H7 (cell line): ENCODE measurements at regions not wholly inside any gene's neighbourhood (a gene's known extent, or its start where the extent isn't known, plus 50 kb on each side); places are given as distances from the start of the nearest gene placed in this dataset.

ENCODE experiments used
- DNase-seq: peaks from one replicate; pipeline ENCODE4 v3.0.0; 2012
- H3K27me3 ChIP-seq: 2 replicates; pipeline ENCODE4 v1.6.0; 2011; ENCODE audit warnings: mild to moderate bottlenecking, low read length; ENCODE audit not compliant: control insufficient read depth, insufficient read depth
- H3K36me3 ChIP-seq: replicated peaks from 2 replicates; pipeline ENCODE4 v1.5.1; 2011; ENCODE audit warnings: low read length; ENCODE audit not compliant: control insufficient read depth, insufficient read depth
- H3K4me3 ChIP-seq: 2 replicates; pipeline ENCODE4 v1.5.1; 2011; ENCODE audit warnings: low read depth, mild to moderate bottlenecking, control low read depth, low read length, moderate library complexity; ENCODE audit not compliant: insufficient read depth

DNA sequence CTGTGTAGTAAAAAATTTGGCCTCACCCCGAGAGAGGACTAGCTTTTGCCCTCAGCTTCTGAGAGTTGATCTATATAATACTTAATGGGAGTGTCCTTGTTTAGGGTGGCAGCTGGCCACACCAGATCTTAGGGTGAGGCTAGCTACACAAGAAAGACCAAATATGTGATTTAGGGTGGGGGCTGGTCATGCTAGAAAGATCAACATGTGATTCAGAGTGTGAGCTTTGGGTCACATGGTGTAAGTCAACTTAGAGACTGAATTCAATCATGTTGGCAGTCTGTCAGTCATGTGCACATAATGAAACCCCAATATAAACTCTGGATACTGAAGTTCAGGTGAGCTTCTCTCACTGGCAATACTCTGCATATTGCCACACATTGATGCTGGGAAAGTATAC, 120.7 kb upstream of the DAZL start:
- DNase-seq, result no peak
- Histone ChIP-seq H3K4me3 (no peak overlapping the region), H3K36me3 (no peaks in the 10 kb centered on the region), H3K27me3 (no peaks in the 10 kb centered on the region)

DNA sequence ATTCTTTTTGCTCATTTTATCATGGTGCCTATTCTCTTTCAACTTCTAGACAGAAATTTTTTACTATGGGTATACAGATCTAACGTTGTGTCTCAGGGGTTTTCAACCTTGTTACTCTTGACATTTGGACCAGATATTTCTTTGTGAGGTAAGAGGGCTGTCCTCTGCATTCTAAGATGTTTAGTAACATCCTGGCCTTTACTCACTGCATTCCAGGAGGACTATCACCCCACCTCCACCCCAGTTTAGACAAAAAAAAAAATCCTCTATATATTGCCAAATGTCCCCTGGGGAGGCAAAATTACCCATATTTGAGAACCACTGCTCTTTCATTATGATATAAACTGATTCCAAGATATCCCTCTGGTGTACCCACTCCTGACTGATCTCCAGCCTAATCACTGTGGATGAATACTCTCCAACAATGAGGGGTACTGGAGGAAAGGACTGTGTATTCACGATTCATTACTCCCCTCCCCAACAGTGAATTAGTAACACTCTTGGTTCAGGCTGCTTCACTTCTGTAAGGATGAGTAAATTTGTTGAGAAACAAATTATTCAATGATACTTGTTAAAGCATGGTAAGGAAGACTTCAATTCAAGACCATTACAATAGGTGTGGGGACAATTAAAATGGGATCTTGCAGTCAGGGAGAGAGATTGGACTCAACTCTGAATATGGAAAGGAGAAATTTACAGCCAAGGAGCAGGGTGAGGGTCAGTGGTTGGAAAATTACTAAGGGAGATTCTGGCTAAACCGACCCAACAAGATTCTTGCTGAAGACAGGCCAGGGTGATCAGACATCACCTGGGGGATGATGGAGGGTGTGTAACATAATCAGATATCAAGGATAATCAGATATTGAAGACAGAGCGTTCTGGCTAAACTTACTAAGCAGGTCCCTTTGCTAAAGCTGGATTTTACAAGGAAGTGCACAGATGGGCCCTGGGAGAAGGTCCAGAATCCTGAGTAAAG, 123.8 kb upstream of the DAZL start:
- Histone ChIP-seq H3K4me3 (no peak overlapping the region), H3K36me3 (no peaks in the 10 kb centered on the region), H3K27me3 (no peaks in the 10 kb centered on the region)
- DNase-seq, result no peak

DNA sequence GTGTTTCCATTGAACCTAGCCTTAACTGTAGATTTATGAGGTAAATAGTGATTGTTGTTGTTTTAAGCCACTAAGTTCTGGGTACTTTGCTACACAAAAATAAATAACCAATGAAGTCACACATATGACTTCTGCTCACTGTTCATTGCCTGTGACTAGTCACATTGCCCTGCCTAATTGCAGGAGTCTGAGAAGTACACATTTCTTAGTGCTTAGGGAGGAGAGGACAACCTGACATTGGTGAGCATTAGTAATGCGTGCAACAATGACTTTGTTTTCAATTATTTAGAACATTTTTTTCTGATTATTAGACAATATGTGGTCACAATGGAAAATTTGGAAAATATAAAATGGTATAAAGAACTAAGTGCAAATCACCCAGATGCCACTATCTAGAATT, 133.2 kb upstream of the DAZL start:
- Histone ChIP-seq H3K4me3 (no peak overlapping the region), H3K27me3 (no peaks in the 10 kb centered on the region), H3K36me3 (no peaks in the 10 kb centered on the region; the same call in 1 of the 2 replicates)
- no peak for DNase-seq

DNA sequence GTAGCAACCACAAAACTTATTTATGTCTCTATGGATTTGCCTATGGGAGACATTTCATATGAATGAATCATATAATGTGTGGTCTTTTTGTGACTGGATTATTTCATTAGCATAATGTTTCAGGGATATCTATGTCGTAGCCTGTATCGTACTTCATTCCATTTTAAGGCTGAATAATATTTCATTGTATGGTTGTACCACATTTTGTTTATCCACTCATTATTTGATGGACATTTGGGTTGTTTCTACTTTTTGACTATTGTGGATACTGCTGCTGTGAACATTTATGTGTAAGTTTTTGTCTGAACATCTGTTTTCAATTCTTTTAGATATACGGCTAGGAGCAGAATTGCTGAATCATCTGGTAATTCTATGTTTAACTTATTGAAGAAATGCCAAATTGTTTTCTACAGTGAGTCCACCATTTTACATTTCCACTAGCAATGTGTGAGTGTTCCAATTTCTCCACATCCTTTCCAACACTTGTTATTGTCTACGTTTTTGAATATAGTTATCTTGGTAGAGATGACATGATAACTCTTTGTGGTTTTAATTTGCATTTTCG, 134.4 kb upstream of the DAZL start:
- Histone ChIP-seq H3K4me3 (no peak overlapping the region), H3K27me3 (no peaks in the 10 kb centered on the region), H3K36me3 (no peaks in the 10 kb centered on the region; the same call in 1 of the 2 replicates)
- DNase-seq, result no peak

DNA sequence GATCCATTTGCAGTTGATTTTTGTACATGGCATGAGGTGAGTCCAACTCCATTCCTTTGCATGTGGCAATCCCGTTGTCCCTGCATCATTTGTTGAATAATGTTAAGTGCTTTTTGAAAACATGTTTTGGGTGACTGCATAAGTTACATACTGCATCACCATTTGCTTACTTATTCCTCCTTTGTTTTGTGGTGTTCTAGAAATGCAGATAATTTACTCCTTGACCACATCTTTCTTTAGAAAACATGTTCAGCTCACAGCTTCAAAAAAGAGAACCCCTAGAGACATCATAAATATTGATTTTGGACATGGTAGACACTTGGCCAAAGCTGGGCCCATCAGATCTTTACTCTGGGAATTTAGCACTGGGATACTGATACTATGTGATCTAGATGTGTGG, 135.3 kb upstream of the DAZL start:
- no peak overlapping the region for H3K4me3 ChIP-seq
- H3K27me3 ChIP-seq, result no peaks in the 10 kb centered on the region
- DNase-seq, result no peak
- H3K36me3 ChIP-seq, result no peaks in the 10 kb centered on the region; the same call in 1 of the 2 replicates

DNA sequence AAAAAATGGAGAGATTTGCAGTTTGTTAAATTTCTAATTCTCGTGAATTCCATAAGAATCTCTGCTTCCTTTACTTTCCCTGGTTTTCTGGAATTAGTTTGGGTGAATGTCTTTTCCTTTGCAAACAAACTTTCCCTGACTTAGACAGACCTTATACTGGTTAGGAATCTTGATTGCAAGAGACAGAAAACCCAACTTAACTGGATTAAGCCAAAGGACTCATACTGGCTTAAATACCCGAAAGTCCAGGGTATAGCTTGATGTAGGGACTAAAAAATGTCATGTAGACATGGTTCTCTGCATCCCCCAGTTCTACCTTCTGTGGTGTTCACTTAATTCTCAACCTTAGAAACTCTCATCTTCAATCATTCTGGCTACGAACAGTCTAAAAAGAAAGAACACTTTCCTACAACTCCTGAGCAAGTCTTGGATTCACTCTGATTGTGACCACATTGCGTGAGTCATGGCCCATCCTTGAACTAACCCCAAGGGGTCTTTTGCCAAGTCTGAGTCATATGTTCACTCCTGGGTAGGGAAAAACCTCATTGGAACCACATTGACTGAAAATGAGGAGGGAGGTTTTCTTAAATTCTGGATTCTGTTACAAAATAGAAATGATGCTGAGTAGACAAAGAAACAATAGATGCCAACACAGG, 136.0 kb upstream of the DAZL start:
- Histone ChIP-seq H3K27me3 (no peaks in the 10 kb centered on the region), H3K4me3 (no peak overlapping the region), H3K36me3 (no peaks in the 10 kb centered on the region; the same call in 1 of the 2 replicates)
- no peak for DNase-seq

DNA sequence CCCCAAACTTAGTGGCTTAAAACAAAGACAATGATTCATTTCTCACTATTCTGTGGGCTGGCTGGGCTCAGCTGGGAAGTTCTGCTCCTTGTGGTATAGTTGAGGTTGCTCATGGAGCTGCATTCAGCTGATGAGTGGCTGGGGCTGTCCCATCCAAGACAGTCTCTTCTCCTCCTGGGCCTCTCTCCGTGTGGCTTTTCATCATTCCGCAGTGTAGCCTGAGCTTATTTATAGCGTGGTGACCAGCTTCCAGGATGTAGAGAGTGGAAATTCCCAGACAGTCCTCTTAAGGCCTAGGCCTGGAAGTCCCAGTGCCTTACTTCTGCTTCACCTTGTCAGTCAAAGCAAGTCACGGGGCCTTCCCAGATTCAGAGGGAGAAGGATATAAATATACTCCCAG, 136.7 kb upstream of the DAZL start:
- Histone ChIP-seq H3K4me3 (no peak overlapping the region), H3K27me3 (no peaks in the 10 kb centered on the region), H3K36me3 (no peaks in the 10 kb centered on the region; the same call in 1 of the 2 replicates)
- DNase-seq, result no peak

DNA sequence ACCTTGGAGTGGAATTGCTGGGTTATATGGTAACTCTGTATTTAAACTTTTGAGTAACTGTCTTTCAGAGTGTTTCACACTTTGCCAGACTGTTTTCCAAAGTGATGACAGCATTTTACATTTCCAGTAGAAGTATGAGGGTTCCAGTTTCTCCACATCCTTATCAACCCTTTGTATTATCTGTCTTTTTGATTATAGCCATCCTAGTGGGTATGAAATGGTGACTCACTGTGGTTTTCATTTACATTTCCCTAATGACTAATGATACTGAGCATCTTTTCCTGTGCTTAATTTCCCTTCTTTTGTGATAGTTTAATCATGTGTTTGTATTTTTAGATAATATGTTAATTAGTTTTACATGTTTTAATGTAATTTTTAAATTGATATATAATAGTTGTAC, 138.1 kb upstream of the DAZL start:
- H3K36me3 ChIP-seq, result no peaks in the 10 kb centered on the region; the same call in 1 of the 2 replicates
- H3K27me3 ChIP-seq, result no peaks in the 10 kb centered on the region
- DNase-seq, result no peak
- no peak overlapping the region for H3K4me3 ChIP-seq

DNA sequence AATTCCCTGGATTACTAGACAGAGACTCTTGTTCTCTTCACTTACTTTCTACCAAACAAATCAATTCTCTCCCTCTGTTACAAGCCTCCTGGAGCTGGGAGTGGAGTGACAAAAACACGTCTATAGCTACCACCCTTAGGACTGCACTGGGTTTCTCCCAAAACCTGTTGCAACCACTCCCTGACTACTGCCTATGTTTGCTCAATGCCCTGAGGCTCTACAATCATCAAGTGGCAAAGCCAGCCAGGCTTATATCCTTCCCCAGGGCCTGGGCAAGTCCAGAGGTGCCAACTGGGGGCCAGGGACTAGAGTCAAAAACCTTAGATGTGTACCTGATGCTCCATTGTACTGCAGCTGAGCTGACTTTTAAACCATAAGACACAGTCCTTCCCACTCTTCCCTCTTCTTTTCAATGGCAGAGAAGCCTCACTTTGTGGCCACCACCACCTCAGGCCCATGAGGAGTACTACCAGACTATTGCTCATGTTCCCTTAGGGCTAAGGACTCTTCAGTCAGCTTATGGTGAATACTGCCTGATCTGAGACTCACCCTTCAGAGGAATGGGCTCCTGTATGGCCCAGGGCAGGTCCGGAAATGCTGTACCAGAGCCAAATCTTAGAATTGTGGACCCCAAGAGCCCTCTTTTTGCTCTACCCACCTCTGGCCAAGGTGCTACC, 125.4 kb upstream of the PLCL2 start:
- Histone ChIP-seq H3K36me3 (no peaks in the 10 kb centered on the region), H3K4me3 (no peak overlapping the region), H3K27me3 (no peaks in the 10 kb centered on the region)
- DNase-seq, result no peak

DNA sequence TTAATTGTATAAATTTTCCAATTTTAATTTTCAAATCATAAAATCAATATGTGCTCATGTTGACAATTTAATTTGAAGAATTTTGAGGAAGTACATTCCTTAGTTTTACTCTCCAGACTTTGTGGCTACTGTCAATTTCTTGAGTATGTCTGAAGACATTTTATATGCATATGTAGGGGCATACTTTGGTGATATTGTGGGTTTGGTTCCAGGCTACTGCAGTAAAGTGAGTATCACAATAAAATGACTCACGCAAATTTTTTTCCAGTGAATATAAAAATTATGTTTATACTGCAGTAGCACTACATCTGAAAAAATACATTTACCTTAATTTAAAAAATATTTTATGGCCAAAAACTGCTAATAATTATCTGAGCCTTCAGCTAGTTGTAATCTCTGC, 123.2 kb upstream of the PLCL2 start:
- H3K27me3 ChIP-seq, result no peaks in the 10 kb centered on the region
- no peaks in the 10 kb centered on the region for H3K36me3 ChIP-seq
- H3K4me3 ChIP-seq, result no peak overlapping the region
- DNase-seq, result no peak

DNA sequence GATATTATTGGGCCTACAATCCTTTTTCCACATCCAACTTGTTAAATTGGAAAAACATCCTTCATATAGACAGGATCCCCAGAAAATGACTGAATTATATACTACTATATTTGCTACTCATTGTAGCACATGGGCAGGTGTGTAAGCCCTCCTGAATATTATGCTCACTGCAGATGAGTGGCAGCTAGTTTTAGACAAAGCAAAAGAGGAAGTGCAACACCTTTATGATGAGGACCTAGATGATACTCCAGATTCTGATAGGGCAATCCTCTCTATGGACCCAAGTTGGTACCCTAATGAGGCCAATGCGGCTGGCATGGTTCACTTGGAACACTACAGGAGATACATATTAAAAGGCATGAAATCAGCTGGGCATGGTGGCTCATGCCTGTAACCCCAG, 119.1 kb upstream of the PLCL2 start:
- Histone ChIP-seq H3K27me3 (no peaks in the 10 kb centered on the region), H3K36me3 (no peaks in the 10 kb centered on the region), H3K4me3 (no peak overlapping the region)
- DNase-seq, result no peak

DNA sequence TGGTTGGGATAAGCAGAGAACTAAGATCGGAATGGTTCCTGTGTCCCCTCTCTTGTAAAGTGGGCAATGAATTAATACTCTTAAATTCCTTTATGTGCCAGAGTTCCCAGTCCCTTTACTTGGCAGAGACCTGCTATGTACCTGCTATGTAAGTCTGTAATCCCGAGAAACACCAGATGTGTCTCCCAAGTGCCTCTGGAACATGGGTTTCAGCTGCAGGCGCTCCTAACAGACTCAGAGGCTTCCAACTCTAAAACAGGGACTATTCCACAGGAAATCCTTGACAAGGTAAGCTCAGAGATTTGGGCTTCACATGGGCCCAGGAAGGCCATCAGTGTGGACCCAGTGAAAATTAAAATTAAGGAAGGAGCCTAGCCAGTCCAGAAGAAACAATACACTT, 117.7 kb upstream of the PLCL2 start:
- DNase-seq, result peak; percentile 47
- Histone ChIP-seq H3K4me3 (no peak overlapping the region), H3K36me3 (no peaks in the 10 kb centered on the region), H3K27me3 (no peaks in the 10 kb centered on the region)

DNA sequence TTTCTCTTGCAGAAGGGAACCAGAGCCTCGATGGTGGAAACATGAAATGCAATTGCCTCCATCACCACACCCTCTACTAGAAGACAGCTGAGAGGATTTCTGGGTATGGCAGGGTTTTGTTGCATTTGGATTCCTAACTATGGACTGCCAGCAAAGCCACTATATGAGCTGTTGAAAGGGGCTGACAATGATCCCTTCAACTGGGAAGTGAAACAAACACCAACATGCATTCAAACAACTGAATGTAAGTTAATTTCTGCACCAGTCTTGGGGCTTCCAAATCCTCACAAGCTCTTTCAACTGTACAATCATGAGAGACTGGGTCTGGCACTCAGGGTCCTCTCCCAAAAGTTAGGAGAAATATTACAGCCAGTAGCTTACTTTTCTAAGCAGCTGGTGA, 116.7 kb upstream of the PLCL2 start:
- DNase-seq, result no peak
- Histone ChIP-seq H3K4me3 (no peak overlapping the region), H3K36me3 (no peaks in the 10 kb centered on the region), H3K27me3 (no peaks in the 10 kb centered on the region)

DNA sequence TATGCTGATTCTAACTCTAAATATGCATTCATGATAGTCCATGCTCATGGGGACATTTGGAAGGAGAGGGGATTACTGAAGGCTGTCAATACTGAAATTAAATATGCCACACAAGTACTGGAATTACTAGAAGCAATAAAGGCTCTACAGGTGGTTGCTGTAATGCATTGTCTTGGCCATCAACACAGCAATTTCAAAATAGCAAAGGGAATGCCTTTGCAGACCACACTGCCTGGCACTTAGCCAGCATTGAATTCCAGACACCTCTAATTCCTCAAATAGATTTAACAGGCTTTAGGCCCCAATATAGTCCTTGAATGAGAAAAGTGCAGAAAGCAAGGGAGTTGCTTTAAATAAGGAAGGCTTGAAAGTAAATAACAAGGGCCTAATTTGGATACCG, 115.8 kb upstream of the PLCL2 start:
- DNase-seq, result no peak
- Histone ChIP-seq H3K36me3 (no peaks in the 10 kb centered on the region), H3K4me3 (no peak overlapping the region), H3K27me3 (no peaks in the 10 kb centered on the region)
